ENCODE measurements at regions not wholly inside any gene's neighbourhood (a gene's known extent, or its start where the extent isn't known, plus 50 kb on each side); places are given as distances from the start of the nearest gene placed in this dataset.

DNA sequence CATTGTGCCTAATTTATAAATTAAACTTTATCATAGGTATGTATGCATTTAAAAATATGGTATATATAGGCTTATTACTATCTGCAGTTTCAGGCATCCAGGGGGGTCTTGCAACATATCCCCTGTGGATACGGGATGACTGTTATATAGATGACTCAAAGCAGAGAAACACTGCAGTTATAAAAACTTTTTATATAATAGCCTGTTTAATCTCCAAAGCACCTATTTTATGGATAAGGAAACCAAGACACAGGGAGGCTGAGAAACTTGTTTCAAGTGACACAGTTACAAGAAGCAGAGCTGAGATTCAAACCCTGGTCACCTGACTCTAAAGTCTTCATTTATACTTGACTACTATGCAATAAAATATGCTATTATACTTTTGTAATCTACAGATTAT lies 897.7 kb downstream of the KCNA4 start:
- Mint-ChIP-seq H3K4me1 (ENCODE audit: low read depth, unreplicated experiment) (peaks cover 15% of the 10 kb centered on the region), H3K9me3 (ENCODE audit: low read depth, unreplicated experiment) (no peaks in the 10 kb centered on the region), H3K36me3 (ENCODE audit: insufficient read depth, unreplicated experiment) (no peaks in the 10 kb centered on the region), H3K27ac (ENCODE audit: unreplicated experiment) (no peak overlapping the region), H3K4me3 (ENCODE audit: low read depth, unreplicated experiment) (no peak overlapping the region), H3K27me3 (ENCODE audit: unreplicated experiment) (no peaks in the 10 kb centered on the region)
- no peak for TF ChIP-seq CTCF (IDR thresholded peaks at IDR 0.05; ENCODE audit: unreplicated experiment)
- CTCF ChIA-PET, result interaction anchor here (1.0 kb wide), 1 partner anchor 10 kb away, joined by 5 read pairs; no protein-coding TSS in a partner anchor
- DNase-seq, result no peak
- intact Hi-C loops (cut with micrococcal nuclease; ENCODE audit: unreplicated experiment), result no loop called here
- BruUV-seq (replicated peaks), result no TSS peak

- H3K4me1 Mint-ChIP-seq (ENCODE audit: low read depth, unreplicated experiment), result no peaks in the 10 kb centered on the region
- no peaks in the 10 kb centered on the region for H3K27me3 Mint-ChIP-seq (ENCODE audit: unreplicated experiment)
- intact Hi-C loops (cut with micrococcal nuclease; ENCODE audit: unreplicated experiment), result no loop called here
- CTCF ChIA-PET, result no interaction called here
- no peaks in the 10 kb centered on the region for H3K36me3 Mint-ChIP-seq (ENCODE audit: insufficient read depth, unreplicated experiment)
- DNase-seq, result no peak
- no peak overlapping the region for H3K4me3 Mint-ChIP-seq (ENCODE audit: low read depth, unreplicated experiment)
- no TSS peak for BruUV-seq (replicated peaks)
- no peak overlapping the region for H3K27ac Mint-ChIP-seq (ENCODE audit: unreplicated experiment)
- no peak for TF ChIP-seq CTCF (IDR thresholded peaks at IDR 0.05; ENCODE audit: unreplicated experiment)
- H3K9me3 Mint-ChIP-seq (ENCODE audit: low read depth, unreplicated experiment), result peaks cover 7% of the 10 kb centered on the region
These were observed 915.9 kb downstream of the KCNA4 start for GRCh38 chr11:29100967-29101366.

GRCh38 chr11:29095821-29096220 lies 921.0 kb downstream of the KCNA4 start:
- BruUV-seq (replicated peaks), result no TSS peak
- Mint-ChIP-seq H3K9me3 (ENCODE audit: low read depth, unreplicated experiment) (peaks cover 2% of the 10 kb centered on the region), H3K4me3 (ENCODE audit: low read depth, unreplicated experiment) (no peak overlapping the region), H3K27ac (ENCODE audit: unreplicated experiment) (no peak overlapping the region), H3K4me1 (ENCODE audit: low read depth, unreplicated experiment) (peaks cover 33% of the 10 kb centered on the region), H3K36me3 (ENCODE audit: insufficient read depth, unreplicated experiment) (no peaks in the 10 kb centered on the region), H3K27me3 (ENCODE audit: unreplicated experiment) (no peaks in the 10 kb centered on the region)
- no peak for DNase-seq
- intact Hi-C loops (cut with micrococcal nuclease; ENCODE audit: unreplicated experiment), result no loop called here
- TF ChIP-seq CTCF (IDR thresholded peaks at IDR 0.05; ENCODE audit: unreplicated experiment), result no peak
- CTCF ChIA-PET, result no interaction called here

- DNase-seq, result no peak
- no peak for TF ChIP-seq CTCF (IDR thresholded peaks at IDR 0.05; ENCODE audit: unreplicated experiment)
- H3K27ac Mint-ChIP-seq (ENCODE audit: unreplicated experiment), result peak overlapping the region; percentile 60
- H3K36me3 Mint-ChIP-seq (ENCODE audit: insufficient read depth, unreplicated experiment), result no peaks in the 10 kb centered on the region
- BruUV-seq (replicated peaks), result no TSS peak
- no peaks in the 10 kb centered on the region for H3K27me3 Mint-ChIP-seq (ENCODE audit: unreplicated experiment)
- peaks cover 2% of the 10 kb centered on the region for H3K9me3 Mint-ChIP-seq (ENCODE audit: low read depth, unreplicated experiment)
- intact Hi-C loops (cut with micrococcal nuclease; ENCODE audit: unreplicated experiment), result no loop called here
- H3K4me3 Mint-ChIP-seq (ENCODE audit: low read depth, unreplicated experiment), result no peak overlapping the region
- peaks cover 33% of the 10 kb centered on the region for H3K4me1 Mint-ChIP-seq (ENCODE audit: low read depth, unreplicated experiment)
- CTCF ChIA-PET, result no interaction called here
These were observed 923.3 kb downstream of the KCNA4 start for GRCh38 chr11:29093416-29094120.

Measured in Calu3 (cell line).